ENCODE measurements at regions not wholly inside any gene's neighbourhood (a gene's known extent, or its start where the extent isn't known, plus 50 kb on each side); places are given as distances from the start of the nearest gene placed in this dataset.

DNA sequence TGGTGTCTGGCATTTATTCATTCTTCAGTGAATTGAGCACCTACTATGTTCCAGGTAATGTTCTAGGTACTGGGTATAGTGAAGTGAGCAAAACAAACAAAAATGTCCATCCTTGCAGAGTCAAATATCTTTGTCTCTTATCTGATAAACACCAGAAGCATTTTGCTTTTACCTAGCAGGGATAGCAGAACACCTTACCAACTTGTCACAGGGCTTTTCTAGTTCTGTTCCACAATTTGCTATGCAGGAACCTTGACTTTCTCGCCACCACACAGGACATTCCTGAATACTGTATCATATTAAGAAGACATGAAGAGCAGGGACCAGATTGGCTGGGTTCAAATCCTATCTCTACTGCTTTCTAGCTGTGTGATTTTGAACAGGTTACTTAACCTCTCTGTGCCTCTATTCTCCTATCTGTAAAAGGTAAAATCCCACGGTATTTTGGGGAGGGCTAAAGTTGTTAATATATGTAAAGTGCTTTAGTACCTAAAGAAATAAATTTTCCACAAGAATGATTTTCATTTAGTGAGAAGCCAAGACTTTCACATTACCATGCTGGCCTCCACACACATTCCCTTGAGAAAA lies 214.5 kb upstream of the S100G start:
- H3K4me1 ChIP-seq (ENCODE audit: control insufficient read depth in 3 of 3, insufficient read depth in 3 of 3, low read length in 3 of 3), result no peaks in the 10 kb centered on the region
- no peak overlapping the region for H3K4me3 ChIP-seq (ENCODE audit: low read length in 3 of 3)
- no peaks in the 10 kb centered on the region for H3K27me3 ChIP-seq (ENCODE audit: control insufficient read depth in 3 of 3, insufficient read depth in 3 of 3, low read length in 3 of 3)
- H3K27ac ChIP-seq (ENCODE audit: low read depth, low read length), result no peak overlapping the region
- H3K9me3 ChIP-seq (ENCODE audit: control insufficient read depth in 3 of 3, low read length in 3 of 3), result no peaks in the 10 kb centered on the region
- no peaks in the 10 kb centered on the region for H3K36me3 ChIP-seq (ENCODE audit: control insufficient read depth in 3 of 3, insufficient read depth in 3 of 3, low read length in 3 of 3)
- H3K9ac ChIP-seq (ENCODE audit: low read depth in 1 of 3, low read length in 3 of 3), result no peak overlapping the region

DNA sequence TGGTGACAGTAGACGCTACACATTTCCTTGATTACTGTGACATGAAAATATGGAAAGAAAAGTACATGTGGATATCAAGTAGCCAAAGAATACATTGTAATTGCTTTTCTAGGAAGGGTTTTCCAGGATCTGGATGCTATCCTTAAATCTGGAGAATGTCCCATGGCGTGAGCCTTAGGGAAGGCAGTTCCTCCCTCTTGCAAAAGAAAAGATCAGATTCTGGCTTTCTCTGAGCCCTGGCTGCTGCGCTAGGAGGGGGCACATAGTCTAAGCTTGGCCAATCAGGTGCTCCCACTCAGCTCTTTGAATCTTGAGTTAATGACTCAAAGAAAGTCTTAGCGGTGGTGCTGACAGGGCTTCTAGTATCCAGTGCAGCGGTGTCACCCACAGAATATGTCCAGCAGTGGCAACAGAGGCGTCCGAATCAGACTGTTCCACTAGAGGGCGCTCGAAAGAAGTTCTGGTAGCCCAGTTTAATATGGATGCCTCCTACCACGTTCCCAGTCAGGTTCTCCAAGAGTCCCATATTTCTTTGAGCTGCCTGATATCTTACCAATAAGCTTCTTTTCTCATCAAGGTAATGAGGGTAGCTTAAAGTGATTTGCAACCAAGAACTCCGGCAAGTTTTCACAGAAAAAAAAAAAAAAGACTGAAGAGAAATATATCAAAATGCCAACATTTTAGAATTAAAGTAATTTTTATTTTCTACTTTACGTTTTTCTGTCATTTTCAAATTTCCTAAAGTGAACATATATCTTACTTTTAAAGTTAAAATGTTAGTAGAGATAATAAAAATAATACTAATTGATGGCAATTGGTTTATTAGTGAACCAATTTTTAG lies 213.4 kb upstream of the S100G start:
- Histone ChIP-seq H3K4me3 (ENCODE audit: low read length in 3 of 3) (no peak overlapping the region), H3K27ac (ENCODE audit: low read depth, low read length) (no peak overlapping the region), H3K9me3 (ENCODE audit: control insufficient read depth in 3 of 3, low read length in 3 of 3) (no peaks in the 10 kb centered on the region), H3K9ac (ENCODE audit: low read depth in 1 of 3, low read length in 3 of 3) (no peak overlapping the region), H3K4me1 (ENCODE audit: control insufficient read depth in 3 of 3, insufficient read depth in 3 of 3, low read length in 3 of 3) (no peaks in the 10 kb centered on the region), H3K27me3 (ENCODE audit: control insufficient read depth in 3 of 3, insufficient read depth in 3 of 3, low read length in 3 of 3) (no peaks in the 10 kb centered on the region), H3K36me3 (ENCODE audit: control insufficient read depth in 3 of 3, insufficient read depth in 3 of 3, low read length in 3 of 3) (no peaks in the 10 kb centered on the region)

DNA sequence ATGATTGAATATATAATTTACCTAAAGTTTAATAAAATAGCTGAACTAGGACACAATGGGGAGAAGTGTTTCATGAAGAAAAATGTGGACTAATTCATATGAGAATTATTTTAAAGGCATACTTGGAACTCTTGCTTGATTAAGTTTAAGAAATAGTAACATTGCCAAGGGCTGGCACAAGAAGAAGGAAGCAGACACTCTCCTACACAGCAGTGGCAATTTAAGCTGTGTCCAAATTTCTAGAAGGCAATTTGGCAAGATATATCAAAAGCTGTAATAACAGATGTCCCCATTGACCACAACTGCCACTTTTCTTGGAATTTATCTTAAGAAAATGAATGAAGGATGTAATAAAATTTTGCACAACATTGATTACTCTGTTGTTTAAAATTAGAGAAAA lies 209.5 kb upstream of the S100G start:
- Histone ChIP-seq H3K36me3 (ENCODE audit: control insufficient read depth in 3 of 3, insufficient read depth in 3 of 3, low read length in 3 of 3) (no peaks in the 10 kb centered on the region), H3K27me3 (ENCODE audit: control insufficient read depth in 3 of 3, insufficient read depth in 3 of 3, low read length in 3 of 3) (no peaks in the 10 kb centered on the region), H3K9me3 (ENCODE audit: control insufficient read depth in 3 of 3, low read length in 3 of 3) (no peaks in the 10 kb centered on the region), H3K4me1 (ENCODE audit: control insufficient read depth in 3 of 3, insufficient read depth in 3 of 3, low read length in 3 of 3) (no peaks in the 10 kb centered on the region), H3K4me3 (ENCODE audit: low read length in 3 of 3) (no peak overlapping the region), H3K9ac (ENCODE audit: low read depth in 1 of 3, low read length in 3 of 3) (no peak overlapping the region), H3K27ac (ENCODE audit: low read depth, low read length) (no peak overlapping the region)

DNA sequence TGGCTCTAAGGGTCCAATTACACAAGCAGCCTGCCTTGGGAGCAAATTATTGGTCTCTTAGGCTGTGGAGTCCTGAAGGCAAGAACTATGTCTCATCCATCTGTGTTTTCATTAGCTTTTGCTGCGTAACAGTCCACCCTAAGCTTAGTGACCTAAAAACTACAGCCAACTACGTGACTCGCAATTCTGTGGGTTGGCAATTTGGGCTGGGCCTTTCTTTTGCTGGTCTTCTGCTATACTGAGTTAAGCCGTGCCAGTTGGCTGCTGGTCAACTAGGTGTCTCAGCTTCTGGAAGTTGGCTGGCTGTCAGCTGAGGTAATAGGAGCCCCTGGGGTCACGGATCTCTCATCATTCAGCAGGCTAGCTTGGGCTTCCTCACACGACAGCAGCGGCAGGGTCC lies 205.6 kb upstream of the S100G start:
- H3K9me3 ChIP-seq (ENCODE audit: control insufficient read depth in 3 of 3, low read length in 3 of 3), result no peaks in the 10 kb centered on the region
- no peaks in the 10 kb centered on the region for H3K27me3 ChIP-seq (ENCODE audit: control insufficient read depth in 3 of 3, insufficient read depth in 3 of 3, low read length in 3 of 3)
- no peak overlapping the region for H3K9ac ChIP-seq (ENCODE audit: low read depth in 1 of 3, low read length in 3 of 3)
- no peak overlapping the region for H3K27ac ChIP-seq (ENCODE audit: low read depth, low read length)
- no peaks in the 10 kb centered on the region for H3K36me3 ChIP-seq (ENCODE audit: control insufficient read depth in 3 of 3, insufficient read depth in 3 of 3, low read length in 3 of 3)
- H3K4me1 ChIP-seq (ENCODE audit: control insufficient read depth in 3 of 3, insufficient read depth in 3 of 3, low read length in 3 of 3), result no peaks in the 10 kb centered on the region
- H3K4me3 ChIP-seq (ENCODE audit: low read length in 3 of 3), result no peak overlapping the region

DNA sequence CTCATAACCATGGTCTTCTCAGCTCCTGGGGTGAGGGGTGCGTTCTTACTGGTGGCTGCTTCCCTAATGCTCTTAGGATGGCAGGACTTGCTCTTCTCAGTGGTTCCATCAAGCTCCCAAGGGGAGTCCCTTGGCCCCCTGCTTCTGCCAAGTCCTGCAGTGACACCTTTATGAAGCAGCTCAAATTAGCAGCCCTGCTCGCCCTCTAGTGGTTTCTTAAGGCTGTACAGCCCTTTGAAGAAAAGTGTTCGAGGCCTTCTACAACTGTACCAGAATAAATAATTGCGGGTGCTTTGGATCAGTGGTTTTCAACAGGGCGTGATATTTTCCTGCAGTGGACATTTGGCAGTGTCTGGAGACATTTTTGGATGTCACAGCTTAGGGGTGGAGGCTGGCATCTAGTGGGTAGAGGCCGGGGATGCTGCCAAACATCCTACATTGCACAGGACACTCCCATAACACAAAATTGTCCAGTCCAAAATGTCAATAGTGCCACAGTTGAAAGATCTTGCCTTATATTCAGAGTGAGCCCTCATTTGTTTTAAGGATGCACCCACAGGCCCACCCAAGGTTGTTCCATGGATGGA lies 204.7 kb upstream of the S100G start:
- no peaks in the 10 kb centered on the region for H3K27me3 ChIP-seq (ENCODE audit: control insufficient read depth in 3 of 3, insufficient read depth in 3 of 3, low read length in 3 of 3)
- H3K4me3 ChIP-seq (ENCODE audit: low read length in 3 of 3), result no peak overlapping the region
- no peaks in the 10 kb centered on the region for H3K36me3 ChIP-seq (ENCODE audit: control insufficient read depth in 3 of 3, insufficient read depth in 3 of 3, low read length in 3 of 3)
- no peaks in the 10 kb centered on the region for H3K9me3 ChIP-seq (ENCODE audit: control insufficient read depth in 3 of 3, low read length in 3 of 3)
- no peak overlapping the region for H3K9ac ChIP-seq (ENCODE audit: low read depth in 1 of 3, low read length in 3 of 3)
- no peaks in the 10 kb centered on the region for H3K4me1 ChIP-seq (ENCODE audit: control insufficient read depth in 3 of 3, insufficient read depth in 3 of 3, low read length in 3 of 3)
- no peak overlapping the region for H3K27ac ChIP-seq (ENCODE audit: low read depth, low read length)

DNA sequence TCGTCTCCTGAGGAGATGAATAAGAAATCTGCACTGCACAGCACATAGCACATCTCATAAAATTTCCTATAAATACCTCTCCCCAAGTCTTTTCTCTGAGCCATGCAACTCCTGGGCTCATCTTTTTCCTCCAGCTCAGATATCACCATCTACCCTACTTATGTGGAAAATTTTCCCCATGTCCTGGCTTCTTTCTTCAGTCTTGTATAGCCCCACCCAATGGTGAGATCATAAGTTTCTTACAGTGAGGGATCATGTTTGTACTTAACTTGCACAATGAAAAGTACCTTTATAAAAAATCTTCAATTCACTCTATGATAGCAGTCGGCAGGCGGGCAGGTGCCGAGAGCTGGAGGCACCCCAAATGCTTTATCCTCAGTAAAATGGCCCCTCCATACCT lies 198.6 kb upstream of the S100G start:
- Histone ChIP-seq H3K36me3 (ENCODE audit: control insufficient read depth in 3 of 3, insufficient read depth in 3 of 3, low read length in 3 of 3) (no peaks in the 10 kb centered on the region), H3K27ac (ENCODE audit: low read depth, low read length) (no peak overlapping the region), H3K4me1 (ENCODE audit: control insufficient read depth in 3 of 3, insufficient read depth in 3 of 3, low read length in 3 of 3) (no peaks in the 10 kb centered on the region), H3K4me3 (ENCODE audit: low read length in 3 of 3) (no peak overlapping the region), H3K9ac (ENCODE audit: low read depth in 1 of 3, low read length in 3 of 3) (no peak overlapping the region), H3K9me3 (ENCODE audit: control insufficient read depth in 3 of 3, low read length in 3 of 3) (no peaks in the 10 kb centered on the region), H3K27me3 (ENCODE audit: control insufficient read depth in 3 of 3, insufficient read depth in 3 of 3, low read length in 3 of 3) (no peaks in the 10 kb centered on the region)

DNA sequence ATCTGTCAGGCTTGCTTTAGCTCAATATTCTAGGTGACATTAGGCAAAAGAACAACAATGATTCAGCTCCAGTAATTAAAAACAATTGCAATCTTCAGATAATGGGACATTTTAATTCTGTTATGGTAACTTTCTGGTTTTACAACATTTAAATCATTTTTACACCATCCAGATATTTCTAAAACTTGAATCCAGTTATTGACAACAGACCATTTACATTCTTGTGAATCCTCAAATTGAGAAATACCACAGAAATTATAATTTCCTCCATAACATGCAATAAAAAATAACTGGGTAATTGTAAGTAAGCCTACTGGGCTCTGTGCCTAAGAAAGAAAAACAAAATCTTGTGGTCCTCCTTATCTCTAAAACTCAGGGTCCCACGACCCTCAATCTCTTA lies 195.0 kb upstream of the S100G start:
- H3K9ac ChIP-seq (ENCODE audit: low read depth in 1 of 3, low read length in 3 of 3), result no peak overlapping the region
- H3K36me3 ChIP-seq (ENCODE audit: control insufficient read depth in 3 of 3, insufficient read depth in 3 of 3, low read length in 3 of 3), result no peaks in the 10 kb centered on the region
- no peak overlapping the region for H3K27ac ChIP-seq (ENCODE audit: low read depth, low read length)
- H3K4me1 ChIP-seq (ENCODE audit: control insufficient read depth in 3 of 3, insufficient read depth in 3 of 3, low read length in 3 of 3), result no peaks in the 10 kb centered on the region
- no peak overlapping the region for H3K4me3 ChIP-seq (ENCODE audit: low read length in 3 of 3)
- H3K27me3 ChIP-seq (ENCODE audit: control insufficient read depth in 3 of 3, insufficient read depth in 3 of 3, low read length in 3 of 3), result no peaks in the 10 kb centered on the region
- no peaks in the 10 kb centered on the region for H3K9me3 ChIP-seq (ENCODE audit: control insufficient read depth in 3 of 3, low read length in 3 of 3)

DNA sequence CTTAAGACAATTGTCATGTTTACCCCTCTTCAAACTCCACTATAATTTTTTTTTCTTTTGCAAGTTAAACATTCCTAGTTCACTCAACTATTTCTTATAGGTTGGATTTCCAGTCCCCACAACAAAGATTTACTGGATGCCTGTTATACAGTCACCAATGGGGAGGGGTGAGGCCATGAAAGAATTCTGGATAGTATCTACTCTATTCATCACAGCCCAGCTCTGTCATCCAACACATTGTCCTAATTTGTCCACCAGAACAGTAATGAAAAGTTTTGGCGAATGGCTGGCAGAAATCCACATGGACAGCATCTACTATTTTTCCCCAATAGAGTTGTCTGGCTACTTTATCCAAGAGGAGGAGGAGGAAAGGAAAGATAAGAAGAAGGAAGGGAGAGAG lies 192.7 kb upstream of the S100G start:
- Histone ChIP-seq H3K4me1 (ENCODE audit: control insufficient read depth in 3 of 3, insufficient read depth in 3 of 3, low read length in 3 of 3) (peaks cover 0 to 5% (median 0%) of the 10 kb centered on the region in 3 donors), H3K36me3 (ENCODE audit: control insufficient read depth in 3 of 3, insufficient read depth in 3 of 3, low read length in 3 of 3) (no peaks in the 10 kb centered on the region), H3K27me3 (ENCODE audit: control insufficient read depth in 3 of 3, insufficient read depth in 3 of 3, low read length in 3 of 3) (no peaks in the 10 kb centered on the region), H3K9me3 (ENCODE audit: control insufficient read depth in 3 of 3, low read length in 3 of 3) (no peaks in the 10 kb centered on the region), H3K9ac (ENCODE audit: low read depth in 1 of 3, low read length in 3 of 3) (no peak overlapping the region), H3K4me3 (ENCODE audit: low read length in 3 of 3) (no peak overlapping the region), H3K27ac (ENCODE audit: low read depth, low read length) (no peak overlapping the region)

DNA sequence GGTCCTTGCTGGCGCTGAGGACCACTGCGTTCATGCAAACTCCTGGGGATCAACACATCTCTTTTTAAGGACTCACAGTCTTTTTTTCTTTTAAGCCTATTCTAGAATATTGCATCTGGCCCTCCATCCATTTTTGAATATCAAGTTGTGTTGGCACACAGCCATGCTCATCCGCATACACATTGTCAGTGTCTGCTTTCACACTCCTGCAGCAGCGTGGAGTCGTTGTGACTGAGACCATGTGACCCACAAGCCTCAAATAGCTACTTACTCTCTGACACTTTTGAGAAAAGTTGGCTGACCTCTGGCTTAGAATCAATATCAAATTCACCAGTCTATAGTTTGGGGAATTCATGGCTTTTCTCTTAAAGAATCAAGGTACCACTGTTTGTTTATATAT lies 191.8 kb upstream of the S100G start:
- H3K4me3 ChIP-seq (ENCODE audit: low read length in 3 of 3), result no peak overlapping the region
- H3K27ac ChIP-seq (ENCODE audit: low read depth, low read length), result no peak overlapping the region
- no peak overlapping the region for H3K9ac ChIP-seq (ENCODE audit: low read depth in 1 of 3, low read length in 3 of 3)
- no peaks in the 10 kb centered on the region for H3K36me3 ChIP-seq (ENCODE audit: control insufficient read depth in 3 of 3, insufficient read depth in 3 of 3, low read length in 3 of 3)
- no peaks in the 10 kb centered on the region for H3K27me3 ChIP-seq (ENCODE audit: control insufficient read depth in 3 of 3, insufficient read depth in 3 of 3, low read length in 3 of 3)
- H3K4me1 ChIP-seq (ENCODE audit: control insufficient read depth in 3 of 3, insufficient read depth in 3 of 3, low read length in 3 of 3), result peaks cover 0 to 10% (median 3%) of the 10 kb centered on the region in 3 donors
- H3K9me3 ChIP-seq (ENCODE audit: control insufficient read depth in 3 of 3, low read length in 3 of 3), result no peaks in the 10 kb centered on the region

DNA sequence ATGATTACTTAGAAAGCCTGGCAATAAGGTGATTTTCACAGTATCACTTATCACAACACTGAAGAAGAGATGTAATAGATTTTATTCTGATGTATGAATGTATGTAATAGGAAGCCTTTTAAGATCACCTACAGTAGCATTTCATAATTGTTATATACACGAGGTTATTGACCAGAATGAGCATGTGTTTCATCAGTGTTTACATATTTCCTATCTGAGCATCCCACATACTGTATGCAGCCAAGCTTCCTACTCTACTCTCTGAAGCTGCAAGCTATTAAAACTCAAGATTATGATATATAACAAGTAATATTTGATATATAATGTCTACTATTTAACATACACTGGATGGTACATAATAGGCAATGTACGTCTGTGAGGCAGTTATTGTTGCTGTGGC lies 190.9 kb upstream of the S100G start:
- Histone ChIP-seq H3K27me3 (ENCODE audit: control insufficient read depth in 3 of 3, insufficient read depth in 3 of 3, low read length in 3 of 3) (no peaks in the 10 kb centered on the region), H3K9me3 (ENCODE audit: control insufficient read depth in 3 of 3, low read length in 3 of 3) (no peaks in the 10 kb centered on the region), H3K4me3 (ENCODE audit: low read length in 3 of 3) (no peak overlapping the region)

More for the DNA sequence above, 190.9 kb upstream of the S100G start:
- no peaks in the 10 kb centered on the region for H3K36me3 ChIP-seq (ENCODE audit: control insufficient read depth in 3 of 3, insufficient read depth in 3 of 3, low read length in 3 of 3)
- no peak overlapping the region for H3K27ac ChIP-seq (ENCODE audit: low read depth, low read length)
- no peak overlapping the region for H3K9ac ChIP-seq (ENCODE audit: low read depth in 1 of 3, low read length in 3 of 3)
- peaks cover 0 to 17% (median 7%) of the 10 kb centered on the region in 3 donors for H3K4me1 ChIP-seq (ENCODE audit: control insufficient read depth in 3 of 3, insufficient read depth in 3 of 3, low read length in 3 of 3)

Data from skeletal muscle tissue (tissue), 3 donors.